Trophoblast cell (in vitro differentiated cells and primary cell): ENCODE measurements at regions not wholly inside any gene's neighbourhood (a gene's known extent, or its start where the extent isn't known, plus 50 kb on each side); places are given as distances from the start of the nearest gene placed in this dataset.

ENCODE experiments used
- DNase-seq, 2 donors: peaks; one replicate each; pipeline ENCODE4 v3.0.0-alpha.2; 2016
- H2AFZ ChIP-seq: 2 replicates; pipeline ENCODE4 v1.6.1; 2013; ENCODE audit warnings: low read length, moderate library complexity, mild to moderate bottlenecking; ENCODE audit not compliant: insufficient read depth, poor library complexity
- H2AK5ac ChIP-seq: 2 replicates; pipeline ENCODE4 v1.6.1; 2013; ENCODE audit warnings: mild to moderate bottlenecking, low read length
- H2BK120ac ChIP-seq: 2 replicates; pipeline ENCODE4 v1.6.1; 2013; ENCODE audit warnings: low read length, mild to moderate bottlenecking, moderate library complexity; ENCODE audit not compliant: insufficient read depth, poor library complexity
- H2BK12ac ChIP-seq: 2 replicates; pipeline ENCODE4 v1.6.1; 2013; ENCODE audit warnings: mild to moderate bottlenecking, low read length, moderate library complexity
- H2BK5ac ChIP-seq: 2 replicates; pipeline ENCODE4 v1.6.1; 2013; ENCODE audit warnings: low read length, low read depth, moderate library complexity, mild to moderate bottlenecking; ENCODE audit not compliant: poor library complexity
- H3K14ac ChIP-seq: 2 replicates; pipeline ENCODE4 v1.6.1; 2013; ENCODE audit warnings: mild to moderate bottlenecking, low read length
- H3K18ac ChIP-seq: 2 replicates; pipeline ENCODE4 v1.6.1; 2013; ENCODE audit warnings: mild to moderate bottlenecking, low read length
- H3K23ac ChIP-seq: 2 replicates; pipeline ENCODE4 v1.6.1; 2013; ENCODE audit warnings: low read length
- H3K27ac ChIP-seq: 2 replicates; pipeline ENCODE4 v1.5.1; 2013; ENCODE audit warnings: low read depth, mild to moderate bottlenecking, inconsistent platforms, low read length, moderate library complexity
- H3K27me3 ChIP-seq: 2 replicates; pipeline ENCODE4 v1.6.1; 2013; ENCODE audit warnings: inconsistent platforms, mild to moderate bottlenecking, low read length, moderate library complexity; ENCODE audit not compliant: insufficient read depth
- H3K36me3 ChIP-seq, 2 experiments: 1 replicate in 1 of 2; 2 replicates in 1 of 2; pipeline ENCODE4 v1.6.1; 2013; ENCODE audit warnings: low read length in 2 of 2, mild to moderate bottlenecking in 2 of 2, moderate library complexity in 1 of 2; ENCODE audit not compliant: insufficient read depth in 2 of 2, control insufficient read depth in 1 of 2
- H3K4ac ChIP-seq: 2 replicates; pipeline ENCODE4 v1.6.1; 2013; ENCODE audit warnings: low read depth, mild to moderate bottlenecking, low read length, moderate library complexity
- H3K4me1 ChIP-seq, 2 experiments: 1 replicate in 1 of 2; 2 replicates in 1 of 2; pipeline ENCODE4 v1.6.1; 2013; ENCODE audit warnings: low read length in 2 of 2, mild to moderate bottlenecking in 2 of 2, moderate library complexity in 1 of 2; ENCODE audit not compliant: insufficient read depth in 2 of 2, control insufficient read depth in 1 of 2
- H3K4me2 ChIP-seq: 2 replicates; pipeline ENCODE4 v1.6.1; 2013; ENCODE audit warnings: inconsistent platforms, mild to moderate bottlenecking, low read length, moderate library complexity
- H3K4me3 ChIP-seq: 2 replicates; pipeline ENCODE4 v1.5.1; 2013; ENCODE audit warnings: mild to moderate bottlenecking, low read depth, low read length, inconsistent platforms
- H3K79me1 ChIP-seq: one replicate; pipeline ENCODE4 v1.6.1; 2013; ENCODE audit warnings: low read length
- H3K79me2 ChIP-seq: 2 replicates; pipeline ENCODE4 v1.6.1; 2013; ENCODE audit warnings: low read length, mild to moderate bottlenecking; ENCODE audit not compliant: control insufficient read depth, insufficient read depth, poor library complexity
- H3K9ac ChIP-seq: 2 replicates; pipeline ENCODE4 v1.6.1; 2013; ENCODE audit warnings: mild to moderate bottlenecking, low read length
- H3K9me3 ChIP-seq: 2 replicates; pipeline ENCODE4 v1.6.1; 2013; ENCODE audit warnings: low read depth, mild to moderate bottlenecking, control low read depth, inconsistent platforms, low read length; ENCODE audit not compliant: insufficient read depth
- H4K12ac ChIP-seq: 2 replicates; pipeline ENCODE4 v1.6.1; 2013; ENCODE audit warnings: low read depth, mild to moderate bottlenecking, low read length, moderate library complexity
- H4K8ac ChIP-seq: 2 replicates; pipeline ENCODE4 v1.6.1; 2013; ENCODE audit warnings: low read depth, mild to moderate bottlenecking, low read length, moderate library complexity
- H4K91ac ChIP-seq: one replicate; pipeline ENCODE4 v1.6.1; 2013; ENCODE audit warnings: low read depth, mild to moderate bottlenecking, low read length, moderate library complexity
- WGBS: extraction: QIAGEN DNeasy Blood & Tissue Kit; methylation state at CpG from one replicate; pipeline ENCODE4 v1.1.7; 2013; ENCODE audit warnings: missing lambda C conversion rate; ENCODE audit not compliant: insufficient read length, insufficient coverage; ENCODE audit errors: extremely low coverage; 5-methylcytosine and 5-hydroxymethylcytosine counted together

GRCh38 chr2:60306267-60306861, 247.1 kb downstream of the BCL11A start:
- Histone ChIP-seq H3K9me3 (no peaks in the 10 kb centered on the region), H2AFZ (no peak overlapping the region)
- no CpG with 5 or more reads among the region's 5 CpGs for WGBS

DNA sequence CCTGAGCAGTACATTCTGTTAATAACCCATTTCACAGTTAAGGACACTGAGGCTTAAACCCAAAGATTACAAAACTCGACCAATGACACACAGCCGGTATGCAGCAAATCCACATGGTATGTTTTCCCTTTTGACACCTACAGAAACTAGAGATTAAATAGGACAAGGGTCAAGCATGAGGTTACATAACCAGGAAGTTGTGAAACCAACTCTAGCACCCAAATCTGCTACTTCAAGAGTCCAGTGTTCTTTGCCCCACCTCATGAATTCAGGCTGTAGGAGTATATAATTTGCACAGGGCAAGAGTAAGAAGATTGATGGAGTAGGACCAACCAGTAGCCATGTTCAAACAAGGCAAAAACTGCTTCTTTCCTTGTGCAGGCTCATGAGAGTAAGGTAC, 249.8 kb downstream of the BCL11A start:
- Histone ChIP-seq H3K4me3 (no peak overlapping the region), H3K14ac (no peak overlapping the region), H3K4ac (no peak overlapping the region), H3K27me3 (no peaks in the 10 kb centered on the region), H2BK120ac (no peak overlapping the region), H2BK12ac (no peak overlapping the region), H3K23ac (no peak overlapping the region), H3K9ac (no peak overlapping the region), H2AK5ac (no peak overlapping the region), H2BK5ac (no peak overlapping the region), H3K4me1 (peaks cover 2 to 3% of the 10 kb centered on the region in 2 experiments), H3K79me1 (no peaks in the 10 kb centered on the region), H3K9me3 (no peaks in the 10 kb centered on the region), H4K8ac (no peak overlapping the region), H3K36me3 (no peaks in the 10 kb centered on the region), H3K4me2 (no peak overlapping the region), H2AFZ (no peak overlapping the region), H4K91ac (no peak overlapping the region), H3K18ac (no peak overlapping the region), H3K27ac (no peak overlapping the region), H4K12ac (no peak overlapping the region), H3K79me2 (no peaks in the 10 kb centered on the region)
- WGBS, result no CpG with 5 or more reads among the region's 2 CpGs
- DNase-seq, result peak in 1 of 2 donors; percentile 53

More at GRCh38 chr2:60306267-60306861, 247.1 kb downstream of the BCL11A start:
- Histone ChIP-seq H3K4me3 (no peak overlapping the region), H4K8ac (no peak overlapping the region), H3K4me2 (no peak overlapping the region), H3K18ac (no peak overlapping the region), H2AK5ac (no peak overlapping the region), H3K36me3 (no peaks in the 10 kb centered on the region), H2BK12ac (no peak overlapping the region), H3K14ac (no peak overlapping the region), H3K79me1 (no peaks in the 10 kb centered on the region), H2BK120ac (no peak overlapping the region), H3K4me1 (peaks cover 2 to 3% of the 10 kb centered on the region in 2 experiments), H3K4ac (no peak overlapping the region), H3K9ac (no peak overlapping the region), H4K91ac (no peak overlapping the region), H3K27me3 (no peaks in the 10 kb centered on the region), H3K79me2 (no peaks in the 10 kb centered on the region), H2BK5ac (no peak overlapping the region), H3K23ac (no peak overlapping the region), H3K27ac (no peak overlapping the region), H4K12ac (no peak overlapping the region)
- DNase-seq, result no peak

DNA sequence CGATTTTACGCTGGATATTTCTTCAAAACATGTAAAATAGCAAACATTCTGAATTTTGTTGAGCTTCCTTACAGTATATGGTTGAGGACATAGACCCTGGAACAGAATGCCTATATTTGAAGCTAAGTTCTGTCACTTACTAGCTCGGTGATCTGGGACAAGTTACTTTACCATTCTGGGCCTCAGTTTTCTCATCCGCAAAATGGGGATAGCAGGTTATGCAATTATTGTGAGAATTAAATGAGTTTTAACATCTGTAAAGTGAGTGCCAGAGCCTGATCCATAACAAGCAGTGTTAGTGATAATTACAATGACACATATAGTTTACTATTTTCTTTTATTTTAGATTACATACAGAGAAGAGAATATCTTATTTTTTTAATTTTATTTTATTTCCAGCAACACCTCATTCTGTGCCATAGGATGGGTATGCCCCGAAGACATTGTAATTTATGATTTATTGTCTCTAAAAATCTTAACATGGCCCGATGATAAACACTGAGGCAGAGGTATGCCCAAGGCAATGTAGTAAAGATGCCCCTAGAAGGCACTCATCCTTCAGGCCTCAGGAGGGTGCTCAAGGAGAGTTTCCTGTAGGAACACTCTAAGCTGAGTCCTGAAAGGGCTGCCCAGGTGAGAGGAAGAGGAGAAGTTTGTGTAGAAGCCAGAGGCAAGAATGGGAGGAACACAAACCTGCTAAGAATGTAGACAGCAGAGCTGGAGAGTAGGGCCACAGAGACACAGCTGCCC, 250.9 kb downstream of the BCL11A start:
- H4K12ac ChIP-seq, result no peak overlapping the region
- no peak overlapping the region for H2BK5ac ChIP-seq

GRCh38 chr2:60301726-60302125, 251.7 kb downstream of the BCL11A start:
- Histone ChIP-seq H2BK120ac (no peak overlapping the region), H3K9ac (no peak overlapping the region), H3K23ac (no peak overlapping the region), H2BK5ac (no peak overlapping the region), H3K4me3 (no peak overlapping the region), H3K18ac (no peak overlapping the region), H3K4ac (no peak overlapping the region), H3K36me3 (no peaks in the 10 kb centered on the region), H3K27me3 (no peaks in the 10 kb centered on the region), H3K4me1 (peaks cover 2 to 3% of the 10 kb centered on the region in 2 experiments), H3K79me1 (no peaks in the 10 kb centered on the region), H4K12ac (no peak overlapping the region), H4K91ac (no peak overlapping the region), H2BK12ac (no peak overlapping the region), H3K4me2 (no peak overlapping the region), H2AFZ (no peak overlapping the region), H4K8ac (no peak overlapping the region), H2AK5ac (no peak overlapping the region), H3K79me2 (no peaks in the 10 kb centered on the region), H3K14ac (no peak overlapping the region), H3K9me3 (peaks cover under 1% of the 10 kb centered on the region), H3K27ac (no peak overlapping the region)
- no peak for DNase-seq
- no CpG with 5 or more reads among the region's 3 CpGs for WGBS

More for the DNA sequence above, 250.9 kb downstream of the BCL11A start:
- Histone ChIP-seq H3K27ac (no peak overlapping the region), H3K23ac (no peak overlapping the region), H3K14ac (no peak overlapping the region), H3K4me1 (peaks cover 2 to 3% of the 10 kb centered on the region in 2 experiments), H2AK5ac (no peak overlapping the region), H3K4me3 (no peak overlapping the region), H3K18ac (no peak overlapping the region), H3K4ac (no peak overlapping the region), H3K79me2 (no peaks in the 10 kb centered on the region), H2AFZ (no peak overlapping the region), H4K8ac (peak overlapping the region; percentile 16), H3K9me3 (no peaks in the 10 kb centered on the region), H2BK120ac (no peak overlapping the region), H3K36me3 (no peaks in the 10 kb centered on the region), H3K27me3 (no peaks in the 10 kb centered on the region), H3K79me1 (no peaks in the 10 kb centered on the region), H2BK12ac (no peak overlapping the region), H3K4me2 (no peak overlapping the region), H4K91ac (no peak overlapping the region), H3K9ac (no peak overlapping the region)
- peak in 1 of 2 donors; percentile 4 for DNase-seq
- WGBS, result no CpG with 5 or more reads among the region's 6 CpGs
